Esophagus muscularis mucosa (tissue), 4 donors: ENCODE measurements at regions not wholly inside any gene's neighbourhood (a gene's known extent, or its start where the extent isn't known, plus 50 kb on each side); places are given as distances from the start of the nearest gene placed in this dataset.

Source experiments
- DNase-seq: peaks from one replicate; pipeline ENCODE4 v3.0.0-alpha.2; 2017; ENCODE audit errors: extremely low spot score
- H3K27ac ChIP-seq, 4 donors: fragments of 200-600 bp; sonication (generic); replicated peaks in 1 of 4; 1 replicate in 3 of 4; 2 replicates in 1 of 4; pipeline ENCODE4 v1.5.1; 2016 to 2019; ENCODE audit warnings: mild to moderate bottlenecking in 1 of 4
- H3K27me3 ChIP-seq, 4 donors: fragments of 200-600 bp; sonication (generic); one replicate each; pipeline versions ENCODE4 v1.5.1 to v1.6.0; 2016 to 2019
- H3K36me3 ChIP-seq, 4 donors: fragments of 200-600 bp; sonication (generic); one replicate each; pipeline ENCODE4 v1.5.1; 2016 to 2019
- H3K4me1 ChIP-seq, 4 donors: fragments of 200-600 bp; sonication (generic); one replicate each; pipeline ENCODE4 v1.5.1; 2016 to 2019
- H3K4me3 ChIP-seq, 4 donors: fragments of 200-600 bp; sonication (generic); 1 replicate in 2 of 4; 2 replicates in 2 of 4; pipeline ENCODE4 v1.5.1; 2016 to 2019; ENCODE audit warnings: mild to moderate bottlenecking in 4 of 4, moderate library complexity in 1 of 4
- H3K9me3 ChIP-seq, 4 donors: fragments of 200-600 bp; sonication (generic); 1 replicate in 3 of 4; 2 replicates in 1 of 4; pipeline ENCODE4 v1.5.1; 2016 to 2019
- CTCF ChIP-seq, 3 experiments: fragments of 200-600 bp in 2 of 3; fragments of 450-650 bp in 1 of 3; sonication (generic) in 2 of 3; IDR thresholded peaks; one replicate each; pipeline ENCODE4 v1.5.1; 2017 to 2019; ENCODE audit warnings: antibody characterized with exemption in 3 of 3, mild to moderate bottlenecking in 2 of 3, moderate library complexity in 1 of 3
- EP300 ChIP-seq: sonication (generic); formaldehyde crosslinking; IDR thresholded peaks from one replicate; pipeline ENCODE4 v1.6.1; 2017; ENCODE audit warnings: antibody characterized with exemption
- POLR2A ChIP-seq: fragments of 450-650 bp; IDR thresholded peaks from one replicate; pipeline ENCODE4 v1.6.1; 2017; ENCODE audit warnings: antibody characterized with exemption, moderate library complexity, mild to moderate bottlenecking, low read depth
- POLR2AphosphoS5 ChIP-seq, 2 donors: sonication (generic); formaldehyde crosslinking; IDR thresholded peaks; one replicate each; pipeline ENCODE4 v1.6.1; 2017; ENCODE audit warnings: antibody characterized with exemption in 2 of 2
- WGBS: methylation state at CpG from one replicate; pipeline ENCODE4 v1.1.5; 2018; 5-methylcytosine and 5-hydroxymethylcytosine counted together
- intact Hi-C: fragments of 100-400 bp; cut with DNase I; formaldehyde crosslinking; loops from one replicate; pipeline ENCODE4 v1.15.1; 2023

- Histone ChIP-seq H3K4me1 (no peaks in the 10 kb centered on the region), H3K36me3 (no peaks in the 10 kb centered on the region), H3K9me3 (no peaks in the 10 kb centered on the region), H3K27ac (no peak overlapping the region), H3K4me3 (no peak overlapping the region), H3K27me3 (no peaks in the 10 kb centered on the region)
- TF ChIP-seq POLR2AphosphoS5 (IDR thresholded peaks at IDR 0.05) (no peak), POLR2A (no peak), CTCF (IDR thresholded peaks at IDR 0.05) (no peak), EP300 (no peak)
- intact Hi-C loops = no loop called here
- no peak for DNase-seq
- 79% methylated on average over 1 of the region's 1 CpG for WGBS
Measured at GRCh38 chr6:138652824-138653223, 120.7 kb upstream of the CCDC28A start.

GRCh38 chr6:138653435-138653834 is 120.1 kb upstream of the CCDC28A start:
- TF ChIP-seq CTCF (IDR thresholded peaks at IDR 0.05) = no peak
- TF ChIP-seq EP300 = no peak
- TF ChIP-seq POLR2AphosphoS5 (IDR thresholded peaks at IDR 0.05) = no peak
- no peak for TF ChIP-seq POLR2A
- Histone ChIP-seq H3K27me3 (no peaks in the 10 kb centered on the region), H3K9me3 (no peaks in the 10 kb centered on the region), H3K4me1 (no peaks in the 10 kb centered on the region), H3K36me3 (no peaks in the 10 kb centered on the region), H3K27ac (no peak overlapping the region), H3K4me3 (no peak overlapping the region)
- DNase-seq = no peak
- intact Hi-C loops = no loop called here
- WGBS = 68% methylated on average over 6 of the region's 6 CpGs

- intact Hi-C loops = no loop called here
- Histone ChIP-seq H3K27me3 (no peaks in the 10 kb centered on the region), H3K9me3 (no peaks in the 10 kb centered on the region), H3K4me3 (no peak overlapping the region), H3K27ac (no peak overlapping the region), H3K36me3 (no peaks in the 10 kb centered on the region), H3K4me1 (no peaks in the 10 kb centered on the region)
- DNase-seq = no peak
- WGBS = 74% methylated on average over 6 of the region's 6 CpGs
- TF ChIP-seq CTCF (IDR thresholded peaks at IDR 0.05) (no peak), EP300 (no peak), POLR2AphosphoS5 (IDR thresholded peaks at IDR 0.05) (no peak), POLR2A (no peak)
Measured at GRCh38 chr6:138654715-138655634, 118.6 kb upstream of the CCDC28A start.

- TF ChIP-seq CTCF (IDR thresholded peaks at IDR 0.05) (no peak), POLR2AphosphoS5 (IDR thresholded peaks at IDR 0.05) (no peak), POLR2A (no peak), EP300 (no peak)
- Histone ChIP-seq H3K4me3 (no peak overlapping the region), H3K27me3 (no peaks in the 10 kb centered on the region), H3K4me1 (no peaks in the 10 kb centered on the region), H3K27ac (no peak overlapping the region), H3K36me3 (no peaks in the 10 kb centered on the region), H3K9me3 (no peaks in the 10 kb centered on the region)
- no peak for DNase-seq
- intact Hi-C loops = no loop called here
- 86% methylated on average over 6 of the region's 6 CpGs for WGBS
Measured at GRCh38 chr6:138655828-138656227, 117.7 kb upstream of the CCDC28A start.
